OCI-LY3 (cell line): ENCODE measurements at regions not wholly inside any gene's neighbourhood (a gene's known extent, or its start where the extent isn't known, plus 50 kb on each side); places are given as distances from the start of the nearest gene placed in this dataset.

Experiments
- H2AFZ ChIP-seq: fragments of 200-600, 300-600 bp; shearing (Covaris generic); 2 replicates; pipeline ENCODE4 v1.6.0; 2014; ENCODE audit warnings: antibody characterized with exemption, low read depth, low read length
- H3K27ac ChIP-seq: fragments of 200-600, 300-600 bp; sonication (generic); 2 replicates; pipeline ENCODE4 v1.5.1; 2014; ENCODE audit warnings: mild to moderate bottlenecking, low read length, moderate library complexity, mixed read lengths
- H3K27me3 ChIP-seq: fragments of 200-600, 300-600 bp; sonication (generic); 2 replicates; pipeline ENCODE4 v1.6.1; 2014; ENCODE audit warnings: low read depth, low read length, mixed read lengths
- H3K36me3 ChIP-seq: fragments of 200-600, 300-600 bp; sonication (generic); replicated peaks from 2 replicates; pipeline ENCODE3; 2014; ENCODE audit warnings: low read depth, low read length, mixed read lengths
- H3K4me1 ChIP-seq: fragments of 300-600, 200-600 bp; sonication (generic); 2 replicates; pipeline ENCODE4 v1.6.1; 2014; ENCODE audit warnings: low read length, mixed read lengths
- H3K4me2 ChIP-seq: fragments of 200-600, 300-600 bp; sonication (generic); 2 replicates; pipeline ENCODE4 v1.6.1; 2014; ENCODE audit warnings: low read length, mixed read lengths
- H3K4me3 ChIP-seq: fragments of 300-600, 200-600 bp; sonication (generic); 2 replicates; pipeline ENCODE4 v1.5.1; 2014; ENCODE audit warnings: antibody characterized with exemption, mild to moderate bottlenecking, low read length, moderate library complexity
- H3K79me2 ChIP-seq: fragments of 300-600, 200-600 bp; shearing (Covaris generic); 2 replicates; pipeline ENCODE4 v1.6.1; 2014; ENCODE audit warnings: mild to moderate bottlenecking, low read length, mixed read lengths
- H3K9ac ChIP-seq: fragments of 300-600, 200-600 bp; shearing (Covaris generic); 2 replicates; pipeline ENCODE4 v1.6.0; 2014; ENCODE audit warnings: mild to moderate bottlenecking, low read length, moderate library complexity
- H3K9me3 ChIP-seq: fragments of 200-600, 300-600 bp; shearing (Covaris generic); 2 replicates; pipeline ENCODE4 v1.6.1; 2014; ENCODE audit warnings: low read length, mixed read lengths; ENCODE audit not compliant: insufficient read depth
- H4K20me1 ChIP-seq: fragments of 200-600, 300-600 bp; sonication (generic); 2 replicates; pipeline ENCODE4 v1.6.1; 2016; ENCODE audit warnings: low read length, mixed read lengths; ENCODE audit not compliant: insufficient read depth
- CTCF ChIP-seq: fragments of 200-600, 300-600 bp; sonication (generic); IDR thresholded peaks from 2 replicates; pipeline ENCODE4 v1.5.1; 2014; ENCODE audit warnings: antibody characterized with exemption, low read length, low read depth
- EZH2phosphoT487 ChIP-seq: fragments of 200-600 bp; shearing (Covaris generic); IDR thresholded peaks from 2 replicates; pipeline ENCODE4 v1.6.1; 2018; ENCODE audit warnings: antibody characterized with exemption, mixed run types, low read depth

- peak overlapping the region; percentile 73 for H3K4me2 ChIP-seq
- peak overlapping the region; percentile 72 for H3K4me3 ChIP-seq
- peak overlapping the region; percentile 92 for H2AFZ ChIP-seq
- H3K79me2 ChIP-seq = no peaks in the 10 kb centered on the region
- no peaks in the 10 kb centered on the region for H3K36me3 ChIP-seq
- H3K4me1 ChIP-seq = peaks cover 9% of the 10 kb centered on the region
- H3K27ac ChIP-seq = no peak overlapping the region
- H4K20me1 ChIP-seq = no peaks in the 10 kb centered on the region
- no peaks in the 10 kb centered on the region for H3K9me3 ChIP-seq
- peak overlapping the region; percentile 37 for H3K9ac ChIP-seq
- H3K27me3 ChIP-seq = no peaks in the 10 kb centered on the region
- TF ChIP-seq CTCF (peak; percentile 79), EZH2phosphoT487 (no peak)
Observed at GRCh38 chr4:22237155-22237751, 278.6 kb downstream of the ADGRA3 start.

- Histone ChIP-seq H3K4me1 (peaks cover 9% of the 10 kb centered on the region), H3K4me3 (no peak overlapping the region), H3K27ac (no peak overlapping the region), H3K36me3 (no peaks in the 10 kb centered on the region), H2AFZ (no peak overlapping the region), H3K9me3 (no peaks in the 10 kb centered on the region), H3K79me2 (no peaks in the 10 kb centered on the region), H3K9ac (no peak overlapping the region), H3K27me3 (no peaks in the 10 kb centered on the region), H4K20me1 (no peaks in the 10 kb centered on the region), H3K4me2 (no peak overlapping the region)
- TF ChIP-seq EZH2phosphoT487 (no peak), CTCF (no peak)
Observed at GRCh38 chr4:22235698-22236097, 280.2 kb downstream of the ADGRA3 start.

- H4K20me1 ChIP-seq = no peaks in the 10 kb centered on the region
- H3K27ac ChIP-seq = no peak overlapping the region
- H3K9me3 ChIP-seq = no peaks in the 10 kb centered on the region
- no peak overlapping the region for H3K4me2 ChIP-seq
- no peaks in the 10 kb centered on the region for H3K79me2 ChIP-seq
- peaks cover 8% of the 10 kb centered on the region for H3K4me1 ChIP-seq
- no peak overlapping the region for H3K9ac ChIP-seq
- no peaks in the 10 kb centered on the region for H3K36me3 ChIP-seq
- H2AFZ ChIP-seq = no peak overlapping the region
- TF ChIP-seq CTCF = no peak
- no peak for TF ChIP-seq EZH2phosphoT487
- no peaks in the 10 kb centered on the region for H3K27me3 ChIP-seq
- H3K4me3 ChIP-seq = no peak overlapping the region
Observed at GRCh38 chr4:22233230-22233629, 282.6 kb downstream of the ADGRA3 start.

GRCh38 chr4:22220965-22221364, 272.4 kb upstream of the KCNIP4 start:
- Histone ChIP-seq H4K20me1 (no peaks in the 10 kb centered on the region), H3K9me3 (no peaks in the 10 kb centered on the region), H3K9ac (no peak overlapping the region), H3K27me3 (no peaks in the 10 kb centered on the region), H3K79me2 (no peaks in the 10 kb centered on the region), H2AFZ (no peak overlapping the region), H3K27ac (no peak overlapping the region), H3K4me1 (no peaks in the 10 kb centered on the region), H3K4me2 (no peak overlapping the region), H3K4me3 (no peak overlapping the region), H3K36me3 (no peaks in the 10 kb centered on the region)
- TF ChIP-seq EZH2phosphoT487 (no peak), CTCF (no peak)
